Stomach (tissue), 8 donors: ENCODE measurements at regions not wholly inside any gene's neighbourhood (a gene's known extent, or its start where the extent isn't known, plus 50 kb on each side); places are given as distances from the start of the nearest gene placed in this dataset.

Experiments
- DNase-seq, 2 donors: peaks; one replicate each; pipeline versions ENCODE4 v3.0.0 to v3.0.0-alpha.2; 2013 to 2019
- H3K27ac ChIP-seq, 5 donors: fragments of 200-600 bp in 4 of 5; sonication (generic) in 4 of 5; one replicate each; pipeline ENCODE4 v1.5.1; 2013 to 2019; ENCODE audit warnings: mild to moderate bottlenecking in 1 of 5, moderate library complexity in 1 of 5
- H3K27me3 ChIP-seq, 3 donors: fragments of 200-600 bp; sonication (generic); one replicate each; pipeline ENCODE4 v1.5.1; 2017 to 2019; ENCODE audit warnings: mixed run types in 1 of 3
- H3K36me3 ChIP-seq, 4 donors: fragments of 200-600 bp; sonication (generic); 1 replicate in 3 of 4; 2 replicates in 1 of 4; pipeline ENCODE4 v1.5.1; 2016 to 2019
- H3K4me1 ChIP-seq, 4 donors: fragments of 200-600 bp; sonication (generic); one replicate each; pipeline ENCODE4 v1.5.1; 2016 to 2019
- H3K4me3 ChIP-seq, 4 donors: fragments of 200-600 bp; sonication (generic) in 3 of 4; one replicate each; pipeline ENCODE4 v1.5.1; 2016 to 2019; ENCODE audit warnings: mild to moderate bottlenecking in 1 of 4
- H3K9me3 ChIP-seq, 4 donors: fragments of 200-600 bp; sonication (generic); one replicate each; pipeline ENCODE4 v1.5.1; 2016 to 2019
- CTCF ChIP-seq, 7 experiments: fragments of 450-650 bp in 4 of 7; fragments of 200-600 bp in 3 of 7; sonication (generic) in 3 of 7; IDR thresholded peaks; one replicate each; pipeline ENCODE4 v1.5.1; 2016 to 2019; ENCODE audit warnings: antibody characterized with exemption in 7 of 7, control low read depth in 2 of 7, mild to moderate bottlenecking in 1 of 7
- EP300 ChIP-seq: sonication (generic); formaldehyde crosslinking; IDR thresholded peaks from one replicate; pipeline ENCODE4 v1.6.1; 2017; ENCODE audit warnings: antibody characterized with exemption
- POLR2A ChIP-seq, 4 donors: fragments of 450-650 bp; IDR thresholded peaks; one replicate each; pipeline ENCODE4 v1.6.1; 2016; ENCODE audit warnings: antibody characterized with exemption in 4 of 4, control low read depth in 2 of 4, mild to moderate bottlenecking in 1 of 4, moderate library complexity in 1 of 4
- POLR2AphosphoS5 ChIP-seq, 3 donors: sonication (generic); formaldehyde crosslinking; IDR thresholded peaks; one replicate each; pipeline ENCODE4 v1.6.1; 2016; ENCODE audit warnings: antibody characterized with exemption in 3 of 3
- WGBS, 5 donors: extraction: QIAGEN DNeasy Blood & Tissue Kit in 3 of 5; methylation state at CpG; one replicate each; pipeline versions ENCODE4 v1.1.5 to v1.1.7; 2013 to 2018; 5-methylcytosine and 5-hydroxymethylcytosine counted together
- intact Hi-C: fragments of 100-400 bp; cut with DNase I; formaldehyde crosslinking; loops from one replicate; pipeline ENCODE4 v1.15.1; 2023; ENCODE audit warnings: low total_unique reads
- donor health status: healthy with polysubstance abuse.
- donor health status: Bipolar disorder and iron deficiency.
- donor health status: healthy.

DNA sequence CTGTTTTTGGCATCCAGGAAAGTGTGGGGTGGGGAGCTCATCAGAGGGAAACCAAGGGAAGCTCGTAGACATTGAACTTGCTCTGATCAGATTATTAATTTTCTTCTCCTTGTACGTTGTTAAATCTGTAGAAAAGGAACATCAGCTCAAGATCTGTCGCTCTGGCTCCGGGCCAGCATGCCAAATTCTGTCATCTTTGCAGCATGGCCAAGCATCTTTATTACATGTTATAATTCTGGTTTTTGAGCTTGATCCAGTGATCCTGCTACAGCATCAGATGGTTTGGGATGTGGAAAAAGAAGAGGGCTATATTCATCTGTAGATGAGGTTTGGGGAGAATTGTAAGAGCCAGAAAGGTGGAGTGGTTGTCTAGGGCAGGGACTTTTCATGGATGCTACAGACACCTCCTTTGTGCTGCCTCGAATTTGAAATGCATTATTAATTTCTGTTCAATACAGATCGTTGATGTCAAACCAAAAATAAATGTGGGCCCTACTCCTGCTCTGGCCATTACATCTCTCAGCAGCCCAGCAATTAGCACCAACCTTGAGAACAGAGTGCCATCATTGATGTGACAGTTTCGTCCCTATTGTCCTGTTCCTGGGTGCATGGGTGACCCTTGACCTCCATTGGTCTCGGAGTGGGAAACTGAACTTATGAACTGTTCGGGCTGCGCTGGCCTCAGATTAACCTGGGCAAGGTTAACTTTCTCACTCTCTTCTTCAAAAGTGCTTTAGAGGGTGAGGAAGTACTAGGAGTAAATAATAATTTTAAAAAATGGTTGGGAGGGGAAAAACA is 250.8 kb downstream of the SOX4 start:
- Histone ChIP-seq H3K27me3 (no peaks in the 10 kb centered on the region), H3K4me1 (peaks cover 0 to 30% (median 15%) of the 10 kb centered on the region in 4 donors), H3K36me3 (no peaks in the 10 kb centered on the region), H3K9me3 (no peaks in the 10 kb centered on the region), H3K4me3 (no peak overlapping the region), H3K27ac (no peak overlapping the region)
- intact Hi-C loops: no loop called here
- 84 to 91% (median 85%) methylated on average over 10 of the region's 10 CpGs for WGBS, 5 donors
- TF ChIP-seq POLR2AphosphoS5 (IDR thresholded peaks at IDR 0.05) (no peak), EP300 (no peak), CTCF (IDR thresholded peaks at IDR 0.05) (no peak), POLR2A (IDR thresholded peaks at IDR 0.05) (no peak)
- DNase-seq: no peak

GRCh38 chr6:21845018-21845417 is 251.5 kb downstream of the SOX4 start:
- 74 to 82% (median 76%) methylated on average over 3 of the region's 3 CpGs for WGBS, 5 donors
- DNase-seq: peak in 1 of 2 donors; percentile 71
- intact Hi-C loops: no loop called here
- H3K9me3 ChIP-seq: no peaks in the 10 kb centered on the region
- peak overlapping the region in 1 of 5 donors; percentile 29 for H3K27ac ChIP-seq
- no peak for TF ChIP-seq EP300
- TF ChIP-seq CTCF (IDR thresholded peaks at IDR 0.05): no peak
- no peak for TF ChIP-seq POLR2A (IDR thresholded peaks at IDR 0.05)
- no peak for TF ChIP-seq POLR2AphosphoS5 (IDR thresholded peaks at IDR 0.05)
- H3K4me1 ChIP-seq: peaks cover 0 to 30% (median 15%) of the 10 kb centered on the region in 4 donors
- H3K27me3 ChIP-seq: no peaks in the 10 kb centered on the region
- H3K36me3 ChIP-seq: no peaks in the 10 kb centered on the region
- H3K4me3 ChIP-seq: no peak overlapping the region

DNA sequence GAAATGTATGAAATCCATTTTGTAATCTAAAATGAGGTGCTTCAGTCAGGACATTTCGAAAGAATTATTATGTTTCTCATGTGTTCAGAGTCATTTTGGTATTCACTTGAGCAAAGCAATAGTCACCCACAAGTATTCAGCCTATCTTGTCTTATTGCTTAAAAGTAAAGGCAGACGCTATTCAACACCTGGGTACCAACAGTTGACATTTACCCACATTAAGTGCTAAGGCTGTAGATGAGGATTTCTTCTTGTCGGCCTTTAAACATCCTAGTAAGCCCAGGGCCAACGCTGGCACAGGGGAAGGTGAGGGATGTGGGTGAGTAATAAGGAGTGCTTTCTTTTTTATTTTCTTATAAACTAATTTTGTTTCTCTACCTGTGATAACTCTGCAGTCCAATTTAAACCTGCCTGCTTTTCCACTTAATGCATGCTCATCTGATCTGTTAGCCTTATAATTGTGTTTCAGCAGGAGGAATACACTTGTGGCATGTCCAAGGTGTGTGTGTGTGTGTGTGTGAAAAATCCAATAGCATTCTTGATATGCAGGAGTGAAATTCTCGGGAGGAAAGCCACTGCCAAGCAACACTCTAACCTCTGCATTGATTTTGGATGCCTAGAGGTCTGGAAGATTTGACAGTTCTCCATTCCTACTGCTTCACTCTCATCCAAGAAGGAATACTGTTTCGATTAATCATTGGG is 252.0 kb downstream of the SOX4 start:
- intact Hi-C loops: no loop called here
- Histone ChIP-seq H3K27ac (peak overlapping the region in 1 of 5 donors; percentile 29), H3K4me1 (peaks cover 0 to 30% (median 15%) of the 10 kb centered on the region in 4 donors), H3K9me3 (no peaks in the 10 kb centered on the region), H3K4me3 (no peak overlapping the region), H3K27me3 (no peaks in the 10 kb centered on the region), H3K36me3 (no peaks in the 10 kb centered on the region)
- DNase-seq: no peak
- WGBS, 5 donors: 72 to 85% (median 82%) methylated on average over 6 of the region's 6 CpGs
- TF ChIP-seq EP300: no peak

DNA sequence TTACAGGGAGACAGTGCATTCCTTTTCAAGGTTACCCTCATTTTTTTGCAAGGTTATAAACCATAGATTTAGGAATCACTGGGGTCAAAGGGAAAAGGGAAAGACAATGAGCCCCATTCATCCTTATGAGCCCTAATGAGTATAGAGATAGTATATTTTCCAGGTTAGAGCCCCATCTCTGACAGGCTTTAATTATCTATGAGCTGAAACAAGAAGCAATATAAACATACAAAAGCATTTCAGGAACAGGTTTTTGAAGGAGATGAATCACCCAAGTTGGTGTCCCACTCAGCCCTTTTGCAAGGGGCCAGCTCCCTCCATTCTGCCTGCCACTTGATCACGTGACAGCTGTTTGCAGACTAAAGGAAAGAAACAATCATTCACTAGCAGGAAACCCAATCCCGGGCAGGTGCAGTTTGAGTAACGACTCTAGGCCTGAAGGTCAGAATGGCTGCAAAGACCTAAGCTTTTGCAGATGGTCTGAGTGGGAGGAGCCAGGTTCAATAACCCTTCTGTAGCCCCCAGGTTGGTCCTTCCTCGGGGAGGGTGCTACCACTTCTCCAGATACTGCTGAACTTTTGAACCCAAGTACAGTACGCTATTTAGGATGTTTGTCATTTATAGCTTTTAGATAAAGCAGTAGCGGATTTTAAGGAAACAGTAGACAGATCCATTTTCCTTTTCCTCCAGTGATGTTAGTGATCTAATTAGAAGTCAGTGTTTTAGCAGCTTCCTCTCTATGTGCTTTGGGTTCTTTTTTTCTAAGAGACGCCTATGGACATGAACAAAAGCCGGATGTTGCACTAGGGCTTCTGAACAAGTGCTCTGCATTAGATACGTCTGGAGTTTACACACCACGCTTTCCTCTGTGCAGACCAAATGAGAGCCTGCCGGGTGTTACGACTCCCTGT is 253.2 kb downstream of the SOX4 start:
- DNase-seq: peak in 1 of 2 donors; percentile 73
- Histone ChIP-seq H3K27me3 (no peaks in the 10 kb centered on the region), H3K4me1 (peaks cover 0 to 30% (median 15%) of the 10 kb centered on the region in 4 donors), H3K9me3 (no peaks in the 10 kb centered on the region), H3K4me3 (no peak overlapping the region), H3K36me3 (no peaks in the 10 kb centered on the region), H3K27ac (no peak overlapping the region)
- intact Hi-C loops: no loop called here
- TF ChIP-seq POLR2A (IDR thresholded peaks at IDR 0.05) (no peak), CTCF (IDR thresholded peaks at IDR 0.05) (no peak), EP300 (no peak), POLR2AphosphoS5 (IDR thresholded peaks at IDR 0.05) (no peak)
- WGBS, 5 donors: 40 to 50% (median 43%) methylated on average over 12 of the region's 12 CpGs
